HCT116 (cell line): ENCODE measurements at regions not wholly inside any gene's neighbourhood (a gene's known extent, or its start where the extent isn't known, plus 50 kb on each side); places are given as distances from the start of the nearest gene placed in this dataset.

Experiments used
- ATAC-seq: fragments of 200-7000 bp; cut with Tn5 transposase; 2 replicates; pipeline ENCODE4 v1.9.1; 2020; ENCODE audit warnings: mild to moderate bottlenecking, moderate library complexity
- BruUV-seq: library from RNA; stranded (reverse); fragments of 400-500 nt; replicated peaks from 2 replicates; lab custom pipeline; 2021; lab: Mats Ljungman, UMichigan
- CTCF ChIA-PET: fragments of 300-600 bp; sonication (Branson Sonifier 250); formaldehyde crosslinking; loops from one replicate; lab custom pipeline; 2021; ENCODE audit warnings: antibody characterized with exemption; lab: Charles Lee
- POLR2A ChIA-PET: fragments of 300-600, 350-600 bp; sonication (Branson Sonifier 250); formaldehyde crosslinking; loops from one replicate; lab custom pipeline; 2021; ENCODE audit warnings: antibody characterized with exemption; lab: Charles Lee
- RAD21 ChIA-PET, 2 experiments: fragments of 300-600 bp; sonication (Branson Sonifier 250); formaldehyde crosslinking; loops; one replicate each; lab custom pipeline; 2023; ENCODE audit warnings: low total read pairs in 2 of 2; ENCODE audit not compliant: uncharacterized antibody in 2 of 2, unreplicated experiment in 2 of 2, low non-redundant PET in 1 of 2; lab: Charles Lee
- DNase-seq: peaks from one replicate; pipeline ENCODE4 v3.0.0-alpha.2; 2010; ENCODE audit warnings: low read depth, low spot score
- H2AFZ ChIP-seq: fragments of 200-600 bp; shearing (Covaris generic), sonication (generic); 2 replicates; pipeline ENCODE4 v1.6.1; 2017; ENCODE audit warnings: low read depth, mixed run types, mixed read lengths, antibody characterized with exemption, low read length; ENCODE audit not compliant: poor library complexity, severe bottlenecking
- H3K27ac ChIP-seq: 2 replicates; pipeline ENCODE4 v1.5.1; 2012; ENCODE audit warnings: low read depth, low read length
- H3K27me3 ChIP-seq: fragments of 200-600 bp; sonication (generic); 2 replicates; pipeline ENCODE4 v1.6.1; 2016; ENCODE audit warnings: mixed run types, low read length, mixed read lengths; ENCODE audit not compliant: insufficient read depth
- H3K36me3 ChIP-seq, 2 experiments: fragments of 200-500 bp in 1 of 2; fragments of 200-600 bp in 1 of 2; sonication (Bioruptor generic) in 1 of 2; sonication (generic) in 1 of 2; 2 replicates each; pipeline versions ENCODE4 v1.5.1 to v1.6.1; 2014 to 2016; ENCODE audit warnings: low read length in 2 of 2, inconsistent platforms in 1 of 2, mixed read lengths in 1 of 2, mixed run types in 1 of 2; ENCODE audit not compliant: insufficient read depth in 2 of 2, control insufficient read depth in 1 of 2
- H3K4me1 ChIP-seq, 2 experiments: fragments of 200-600 bp in 1 of 2; sonication (generic) in 1 of 2; 2 replicates each; pipeline versions ENCODE4 v1.5.1 to v1.6.1; 2012 to 2017; ENCODE audit warnings: low read length in 2 of 2, inconsistent platforms in 1 of 2, mild to moderate bottlenecking in 1 of 2, mixed read lengths in 1 of 2, mixed run types in 1 of 2, moderate library complexity in 1 of 2; ENCODE audit not compliant: insufficient read depth in 2 of 2, control insufficient read depth in 1 of 2
- H3K4me2 ChIP-seq: fragments of 200-600 bp; sonication (generic); 2 replicates; pipeline ENCODE4 v1.6.1; 2017; ENCODE audit warnings: mixed run types, low read length, mixed read lengths
- H3K4me3 ChIP-seq, 2 experiments: fragments of 200-600 bp in 1 of 2; sonication (generic) in 1 of 2; replicated peaks in 1 of 2; 2 replicates each; pipeline ENCODE4 v1.5.1; 2011 to 2016; ENCODE audit warnings: low read length in 2 of 2, control low read depth in 1 of 2, low read depth in 1 of 2, mild to moderate bottlenecking in 1 of 2, mixed read lengths in 1 of 2, mixed run types in 1 of 2
- H3K79me2 ChIP-seq: fragments of 200-600 bp; sonication (generic); 2 replicates; pipeline ENCODE4 v1.6.1; 2017; ENCODE audit warnings: mild to moderate bottlenecking, mixed run types, low read length, moderate library complexity, mixed read lengths; ENCODE audit not compliant: insufficient read depth
- H3K9ac ChIP-seq: fragments of 200-600 bp; sonication (generic); 2 replicates; pipeline ENCODE4 v1.6.1; 2016; ENCODE audit warnings: low read length, mixed read lengths
- H3K9me2 ChIP-seq: fragments of 200-600 bp; sonication (generic), shearing (Covaris generic); 2 replicates; pipeline ENCODE4 v1.6.1; 2017; ENCODE audit warnings: mixed run types, mild to moderate bottlenecking, moderate library complexity; ENCODE audit not compliant: insufficient read depth
- H3K9me3 ChIP-seq, 2 experiments: fragments of 200-500 bp in 1 of 2; fragments of 200-600 bp in 1 of 2; sonication (Bioruptor generic) in 1 of 2; sonication (generic) in 1 of 2; 2 replicates each; pipeline ENCODE4 v1.6.1; 2014 to 2017; ENCODE audit warnings: low read length in 2 of 2, mixed read lengths in 2 of 2, inconsistent platforms in 1 of 2, low read depth in 1 of 2, mild to moderate bottlenecking in 1 of 2, mixed run types in 1 of 2, moderate library complexity in 1 of 2; ENCODE audit not compliant: control insufficient read depth in 1 of 2, insufficient read depth in 1 of 2
- H4K20me1 ChIP-seq: fragments of 200-600 bp; sonication (generic), shearing (Covaris generic); 2 replicates; pipeline ENCODE4 v1.6.1; 2017; ENCODE audit warnings: mixed run types, mild to moderate bottlenecking, moderate library complexity; ENCODE audit not compliant: insufficient read depth
- EGR1 ChIP-seq: IDR thresholded peaks from 2 replicates; pipeline ENCODE4 v1.6.1; 2012; ENCODE audit warnings: low read depth
- ELF1 ChIP-seq: IDR thresholded peaks from 2 replicates; pipeline ENCODE4 v1.6.1; 2012; ENCODE audit warnings: low read depth, borderline replicate concordance
- EZH2 ChIP-seq: fragments of 200-600 bp; sonication (generic); IDR thresholded peaks from 2 replicates; pipeline ENCODE4 v1.6.1; 2017; ENCODE audit warnings: antibody characterized with exemption, mixed run types
- EZH2phosphoT487 ChIP-seq: fragments of 200-600 bp; IDR thresholded peaks from 2 replicates; pipeline ENCODE4 v1.6.1; 2018; ENCODE audit warnings: antibody characterized with exemption, borderline replicate concordance
- FOSL1 ChIP-seq: IDR thresholded peaks from 2 replicates; pipeline ENCODE4 v1.6.1; 2012; ENCODE audit warnings: low read depth
- POLR2AphosphoS5 ChIP-seq: IDR thresholded peaks from 2 replicates; pipeline ENCODE4 v1.6.1; 2011; ENCODE audit warnings: mild to moderate bottlenecking, low read depth, low read length, moderate library complexity
- SIN3A ChIP-seq: IDR thresholded peaks from 2 replicates; pipeline ENCODE4 v1.6.1; 2012; ENCODE audit warnings: low read depth
- SP1 ChIP-seq: IDR thresholded peaks from 2 replicates; pipeline ENCODE4 v1.6.1; 2012; ENCODE audit warnings: low read depth
- ZFX ChIP-seq: fragments of 450-650 bp; IDR thresholded peaks from 2 replicates; pipeline ENCODE4 v1.6.1; 2017
- ZNF274 ChIP-seq: fragments of 200-500 bp; sonication (Bioruptor generic); IDR thresholded peaks from 2 replicates; pipeline ENCODE4 v1.6.1; 2014; ENCODE audit warnings: mild to moderate bottlenecking, low read depth, low read length, inconsistent platforms
- intact Hi-C: fragments of 100-400 bp; cut with micrococcal nuclease; formaldehyde crosslinking; loops from 2 replicates; pipeline ENCODE4 v1.10.0; 2022
- TF ChIP-seq, protein P1 (sequence below): IDR thresholded peaks from 2 replicates; pipeline ENCODE4 v1.6.1; 2011; ENCODE audit warnings: mild to moderate bottlenecking, low read length, moderate library complexity; ENCODE audit not compliant: insufficient replicate concordance; ENCODE audit errors: extremely low read depth
- TF ChIP-seq, protein P2 (sequence below): IDR thresholded peaks from 2 replicates; pipeline ENCODE4 v1.6.1; 2012
- TF ChIP-seq, protein P3 (sequence below): IDR thresholded peaks from 2 replicates; pipeline ENCODE4 v1.6.1; 2012; ENCODE audit warnings: low read depth

DNA sequence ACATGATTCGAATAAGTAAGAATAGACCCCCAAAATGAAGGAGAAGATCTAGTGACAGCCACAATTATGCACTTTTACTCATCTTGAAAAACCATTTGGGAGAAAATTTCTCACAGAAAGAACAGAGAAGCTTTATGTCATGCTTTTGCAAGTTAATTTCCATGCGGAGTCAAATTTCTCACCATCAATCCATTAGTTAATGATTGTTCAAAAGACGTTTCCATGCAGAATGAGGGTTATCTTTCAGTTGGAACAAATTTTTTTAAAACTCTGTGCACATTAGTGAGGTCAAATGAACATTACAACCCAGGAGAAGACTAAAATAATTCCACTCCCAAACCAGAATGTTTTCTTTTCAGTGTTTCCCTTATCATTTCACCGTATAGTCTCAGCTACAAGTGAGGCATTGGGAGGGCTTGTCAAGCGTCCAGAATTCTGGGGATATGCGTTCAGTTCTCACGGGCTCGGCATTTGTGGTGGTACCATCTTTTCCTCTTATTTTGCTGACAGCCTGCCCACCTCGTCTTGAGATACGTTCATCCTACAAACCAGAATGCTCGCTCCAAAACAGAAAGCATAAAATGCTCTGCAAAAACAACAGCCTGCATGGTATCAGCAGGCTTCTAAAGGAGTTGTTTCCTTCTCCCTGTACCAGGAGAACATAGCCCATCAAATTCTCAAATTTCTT is 130.8 kb upstream of the TBL1X start:
- Histone ChIP-seq H4K20me1 (no peaks in the 10 kb centered on the region), H3K27ac (no peak overlapping the region), H3K9me3 (no peaks in the 10 kb centered on the region), H3K4me3 (no peak overlapping the region), H3K79me2 (no peaks in the 10 kb centered on the region), H3K4me1 (no peaks in the 10 kb centered on the region), H2AFZ (no peak overlapping the region), H3K27me3 (no peaks in the 10 kb centered on the region), H3K9me2 (no peaks in the 10 kb centered on the region), H3K36me3 (no peaks in the 10 kb centered on the region), H3K9ac (no peak overlapping the region), H3K4me2 (no peak overlapping the region)
- no peak for TF ChIP-seq ZNF274
- TF ChIP-seq SIN3A = no peak
- TF ChIP-seq, protein P1, sequence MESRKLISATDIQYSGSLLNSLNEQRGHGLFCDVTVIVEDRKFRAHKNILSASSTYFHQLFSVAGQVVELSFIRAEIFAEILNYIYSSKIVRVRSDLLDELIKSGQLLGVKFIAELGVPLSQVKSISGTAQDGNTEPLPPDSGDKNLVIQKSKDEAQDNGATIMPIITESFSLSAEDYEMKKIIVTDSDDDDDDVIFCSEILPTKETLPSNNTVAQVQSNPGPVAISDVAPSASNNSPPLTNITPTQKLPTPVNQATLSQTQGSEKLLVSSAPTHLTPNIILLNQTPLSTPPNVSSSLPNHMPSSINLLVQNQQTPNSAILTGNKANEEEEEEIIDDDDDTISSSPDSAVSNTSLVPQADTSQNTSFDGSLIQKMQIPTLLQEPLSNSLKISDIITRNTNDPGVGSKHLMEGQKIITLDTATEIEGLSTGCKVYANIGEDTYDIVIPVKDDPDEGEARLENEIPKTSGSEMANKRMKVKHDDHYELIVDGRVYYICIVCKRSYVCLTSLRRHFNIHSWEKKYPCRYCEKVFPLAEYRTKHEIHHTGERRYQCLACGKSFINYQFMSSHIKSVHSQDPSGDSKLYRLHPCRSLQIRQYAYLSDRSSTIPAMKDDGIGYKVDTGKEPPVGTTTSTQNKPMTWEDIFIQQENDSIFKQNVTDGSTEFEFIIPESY = no peak
- TF ChIP-seq FOSL1 = no peak
- TF ChIP-seq SP1 = no peak
- TF ChIP-seq, protein P2, sequence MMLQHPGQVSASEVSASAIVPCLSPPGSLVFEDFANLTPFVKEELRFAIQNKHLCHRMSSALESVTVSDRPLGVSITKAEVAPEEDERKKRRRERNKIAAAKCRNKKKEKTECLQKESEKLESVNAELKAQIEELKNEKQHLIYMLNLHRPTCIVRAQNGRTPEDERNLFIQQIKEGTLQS = no peak
- TF ChIP-seq ZFX = no peak
- no peak for TF ChIP-seq EZH2phosphoT487
- no peak for TF ChIP-seq EGR1
- no peak for TF ChIP-seq ELF1
- TF ChIP-seq, protein P3, sequence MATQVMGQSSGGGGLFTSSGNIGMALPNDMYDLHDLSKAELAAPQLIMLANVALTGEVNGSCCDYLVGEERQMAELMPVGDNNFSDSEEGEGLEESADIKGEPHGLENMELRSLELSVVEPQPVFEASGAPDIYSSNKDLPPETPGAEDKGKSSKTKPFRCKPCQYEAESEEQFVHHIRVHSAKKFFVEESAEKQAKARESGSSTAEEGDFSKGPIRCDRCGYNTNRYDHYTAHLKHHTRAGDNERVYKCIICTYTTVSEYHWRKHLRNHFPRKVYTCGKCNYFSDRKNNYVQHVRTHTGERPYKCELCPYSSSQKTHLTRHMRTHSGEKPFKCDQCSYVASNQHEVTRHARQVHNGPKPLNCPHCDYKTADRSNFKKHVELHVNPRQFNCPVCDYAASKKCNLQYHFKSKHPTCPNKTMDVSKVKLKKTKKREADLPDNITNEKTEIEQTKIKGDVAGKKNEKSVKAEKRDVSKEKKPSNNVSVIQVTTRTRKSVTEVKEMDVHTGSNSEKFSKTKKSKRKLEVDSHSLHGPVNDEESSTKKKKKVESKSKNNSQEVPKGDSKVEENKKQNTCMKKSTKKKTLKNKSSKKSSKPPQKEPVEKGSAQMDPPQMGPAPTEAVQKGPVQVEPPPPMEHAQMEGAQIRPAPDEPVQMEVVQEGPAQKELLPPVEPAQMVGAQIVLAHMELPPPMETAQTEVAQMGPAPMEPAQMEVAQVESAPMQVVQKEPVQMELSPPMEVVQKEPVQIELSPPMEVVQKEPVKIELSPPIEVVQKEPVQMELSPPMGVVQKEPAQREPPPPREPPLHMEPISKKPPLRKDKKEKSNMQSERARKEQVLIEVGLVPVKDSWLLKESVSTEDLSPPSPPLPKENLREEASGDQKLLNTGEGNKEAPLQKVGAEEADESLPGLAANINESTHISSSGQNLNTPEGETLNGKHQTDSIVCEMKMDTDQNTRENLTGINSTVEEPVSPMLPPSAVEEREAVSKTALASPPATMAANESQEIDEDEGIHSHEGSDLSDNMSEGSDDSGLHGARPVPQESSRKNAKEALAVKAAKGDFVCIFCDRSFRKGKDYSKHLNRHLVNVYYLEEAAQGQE = no peak
- no peak for TF ChIP-seq POLR2AphosphoS5
- TF ChIP-seq EZH2 = no peak
- ATAC-seq (no peak), DNase-seq (no peak)
- ChIA-PET POLR2A (no interaction called here), CTCF (no interaction called here), RAD21 (no interaction called here)
- intact Hi-C loops = no loop called here
- no TSS peak for BruUV-seq
